OCI-LY3 (cell line): ENCODE measurements at regions not wholly inside any gene's neighbourhood (a gene's known extent, or its start where the extent isn't known, plus 50 kb on each side); places are given as distances from the start of the nearest gene placed in this dataset.

Experiments
- H2AFZ ChIP-seq: fragments of 200-600, 300-600 bp; shearing (Covaris generic); 2 replicates; pipeline ENCODE4 v1.6.0; 2014; ENCODE audit warnings: antibody characterized with exemption, low read depth, low read length
- H3K27ac ChIP-seq: fragments of 200-600, 300-600 bp; sonication (generic); 2 replicates; pipeline ENCODE4 v1.5.1; 2014; ENCODE audit warnings: mild to moderate bottlenecking, low read length, moderate library complexity, mixed read lengths
- H3K27me3 ChIP-seq: fragments of 200-600, 300-600 bp; sonication (generic); 2 replicates; pipeline ENCODE4 v1.6.1; 2014; ENCODE audit warnings: low read depth, low read length, mixed read lengths
- H3K36me3 ChIP-seq: fragments of 200-600, 300-600 bp; sonication (generic); replicated peaks from 2 replicates; pipeline ENCODE3; 2014; ENCODE audit warnings: low read depth, low read length, mixed read lengths
- H3K4me1 ChIP-seq: fragments of 300-600, 200-600 bp; sonication (generic); 2 replicates; pipeline ENCODE4 v1.6.1; 2014; ENCODE audit warnings: low read length, mixed read lengths
- H3K4me2 ChIP-seq: fragments of 200-600, 300-600 bp; sonication (generic); 2 replicates; pipeline ENCODE4 v1.6.1; 2014; ENCODE audit warnings: low read length, mixed read lengths
- H3K4me3 ChIP-seq: fragments of 300-600, 200-600 bp; sonication (generic); 2 replicates; pipeline ENCODE4 v1.5.1; 2014; ENCODE audit warnings: antibody characterized with exemption, mild to moderate bottlenecking, low read length, moderate library complexity
- H3K79me2 ChIP-seq: fragments of 300-600, 200-600 bp; shearing (Covaris generic); 2 replicates; pipeline ENCODE4 v1.6.1; 2014; ENCODE audit warnings: mild to moderate bottlenecking, low read length, mixed read lengths
- H3K9ac ChIP-seq: fragments of 300-600, 200-600 bp; shearing (Covaris generic); 2 replicates; pipeline ENCODE4 v1.6.0; 2014; ENCODE audit warnings: mild to moderate bottlenecking, low read length, moderate library complexity
- H3K9me3 ChIP-seq: fragments of 200-600, 300-600 bp; shearing (Covaris generic); 2 replicates; pipeline ENCODE4 v1.6.1; 2014; ENCODE audit warnings: low read length, mixed read lengths; ENCODE audit not compliant: insufficient read depth
- H4K20me1 ChIP-seq: fragments of 200-600, 300-600 bp; sonication (generic); 2 replicates; pipeline ENCODE4 v1.6.1; 2016; ENCODE audit warnings: low read length, mixed read lengths; ENCODE audit not compliant: insufficient read depth
- CTCF ChIP-seq: fragments of 200-600, 300-600 bp; sonication (generic); IDR thresholded peaks from 2 replicates; pipeline ENCODE4 v1.5.1; 2014; ENCODE audit warnings: antibody characterized with exemption, low read length, low read depth
- EZH2phosphoT487 ChIP-seq: fragments of 200-600 bp; shearing (Covaris generic); IDR thresholded peaks from 2 replicates; pipeline ENCODE4 v1.6.1; 2018; ENCODE audit warnings: antibody characterized with exemption, mixed run types, low read depth

- Histone ChIP-seq H3K4me2 (no peak overlapping the region), H3K27ac (no peak overlapping the region), H3K4me1 (no peaks in the 10 kb centered on the region)
These were observed 105.5 kb upstream of the DTNA start for GRCh38 chr18:34604591-34604990.

GRCh38 chr18:34606851-34607250 lies 103.2 kb upstream of the DTNA start:
- H3K9ac ChIP-seq: no peak overlapping the region
- no peaks in the 10 kb centered on the region for H3K79me2 ChIP-seq
- no peaks in the 10 kb centered on the region for H4K20me1 ChIP-seq
- no peak overlapping the region for H3K27ac ChIP-seq
- H3K27me3 ChIP-seq: no peaks in the 10 kb centered on the region
- H3K36me3 ChIP-seq: no peaks in the 10 kb centered on the region
- no peak for TF ChIP-seq EZH2phosphoT487
- no peak for TF ChIP-seq CTCF
- no peaks in the 10 kb centered on the region for H3K4me1 ChIP-seq
- H3K9me3 ChIP-seq: no peaks in the 10 kb centered on the region
- H3K4me3 ChIP-seq: no peak overlapping the region
- no peak overlapping the region for H3K4me2 ChIP-seq
- no peak overlapping the region for H2AFZ ChIP-seq

More at GRCh38 chr18:34604591-34604990, 105.5 kb upstream of the DTNA start:
- Histone ChIP-seq H3K79me2 (no peaks in the 10 kb centered on the region), H3K27me3 (no peaks in the 10 kb centered on the region), H3K9me3 (no peaks in the 10 kb centered on the region), H2AFZ (no peak overlapping the region), H4K20me1 (no peaks in the 10 kb centered on the region), H3K9ac (no peak overlapping the region), H3K4me3 (no peak overlapping the region), H3K36me3 (no peaks in the 10 kb centered on the region)
- TF ChIP-seq EZH2phosphoT487 (no peak), CTCF (no peak)

- H3K79me2 ChIP-seq: no peaks in the 10 kb centered on the region
- H3K4me2 ChIP-seq: no peak overlapping the region
- no peak overlapping the region for H3K4me3 ChIP-seq
- TF ChIP-seq EZH2phosphoT487: no peak
- no peak for TF ChIP-seq CTCF
- no peak overlapping the region for H3K9ac ChIP-seq
- H3K36me3 ChIP-seq: no peaks in the 10 kb centered on the region
- H3K27me3 ChIP-seq: no peaks in the 10 kb centered on the region
- no peak overlapping the region for H2AFZ ChIP-seq
- no peaks in the 10 kb centered on the region for H4K20me1 ChIP-seq
- H3K27ac ChIP-seq: no peak overlapping the region
- H3K4me1 ChIP-seq: no peaks in the 10 kb centered on the region
- no peaks in the 10 kb centered on the region for H3K9me3 ChIP-seq
These were observed 102.0 kb upstream of the DTNA start for GRCh38 chr18:34608064-34608463.

DNA sequence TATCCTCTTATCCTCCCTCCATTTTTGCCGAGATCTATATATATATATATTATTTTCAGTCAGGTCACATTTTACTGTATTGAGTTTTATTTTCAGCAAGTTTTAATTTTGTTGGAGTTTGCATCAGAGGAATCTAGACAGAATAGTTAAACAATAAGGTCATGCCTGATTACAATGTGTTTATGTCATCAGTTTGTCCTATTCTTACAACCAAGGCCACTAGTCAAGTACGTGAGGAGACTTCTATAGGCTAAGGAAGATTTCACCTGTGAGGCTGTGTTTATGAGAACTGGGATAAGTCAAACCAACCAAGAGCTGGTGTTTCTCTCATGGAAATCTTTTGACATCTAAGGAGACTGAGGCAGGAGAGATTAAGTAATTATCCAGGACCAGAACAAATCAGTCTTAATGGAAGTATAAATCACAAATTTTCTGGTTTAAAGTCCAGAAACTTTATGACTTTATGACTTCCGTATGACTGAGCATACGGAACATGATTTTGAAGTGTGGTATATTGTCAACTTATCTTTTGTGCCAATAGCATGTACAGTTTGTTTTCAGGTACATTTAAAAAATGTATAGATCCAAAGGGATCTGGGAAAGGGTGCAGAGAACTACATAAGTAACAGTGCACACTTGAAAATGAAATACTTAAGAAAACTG lies 100.0 kb upstream of the DTNA start:
- Histone ChIP-seq H3K36me3 (no peaks in the 10 kb centered on the region), H4K20me1 (no peaks in the 10 kb centered on the region), H3K4me2 (no peak overlapping the region), H3K27ac (no peak overlapping the region), H3K4me1 (no peaks in the 10 kb centered on the region), H3K9ac (no peak overlapping the region), H3K79me2 (no peaks in the 10 kb centered on the region), H3K4me3 (no peak overlapping the region), H2AFZ (no peak overlapping the region), H3K27me3 (no peaks in the 10 kb centered on the region), H3K9me3 (no peaks in the 10 kb centered on the region)
- no peak for TF ChIP-seq CTCF
- TF ChIP-seq EZH2phosphoT487: no peak
